SU-DHL-6 (cell line): ENCODE measurements at regions not wholly inside any gene's neighbourhood (a gene's known extent, or its start where the extent isn't known, plus 50 kb on each side); places are given as distances from the start of the nearest gene placed in this dataset.

Experiments
- EZH2phosphoT487 ChIP-seq: fragments of 200-600 bp; sonication (generic), shearing (Covaris generic); conservative IDR thresholded peaks from 2 replicates; pipeline ENCODE4 v1.6.1; 2018; ENCODE audit warnings: mild to moderate bottlenecking, antibody characterized with exemption, low read length, moderate library complexity, mixed read lengths
- TF ChIP-seq, protein P1 (sequence below): fragments of 200-600 bp; sonication (generic); IDR thresholded peaks from one replicate; pipeline ENCODE4 v1.5.1; 2017; ENCODE audit warnings: antibody characterized with exemption, mild to moderate bottlenecking, low read length, moderate library complexity; ENCODE audit not compliant: insufficient read depth, poor library complexity, severe bottlenecking

DNA sequence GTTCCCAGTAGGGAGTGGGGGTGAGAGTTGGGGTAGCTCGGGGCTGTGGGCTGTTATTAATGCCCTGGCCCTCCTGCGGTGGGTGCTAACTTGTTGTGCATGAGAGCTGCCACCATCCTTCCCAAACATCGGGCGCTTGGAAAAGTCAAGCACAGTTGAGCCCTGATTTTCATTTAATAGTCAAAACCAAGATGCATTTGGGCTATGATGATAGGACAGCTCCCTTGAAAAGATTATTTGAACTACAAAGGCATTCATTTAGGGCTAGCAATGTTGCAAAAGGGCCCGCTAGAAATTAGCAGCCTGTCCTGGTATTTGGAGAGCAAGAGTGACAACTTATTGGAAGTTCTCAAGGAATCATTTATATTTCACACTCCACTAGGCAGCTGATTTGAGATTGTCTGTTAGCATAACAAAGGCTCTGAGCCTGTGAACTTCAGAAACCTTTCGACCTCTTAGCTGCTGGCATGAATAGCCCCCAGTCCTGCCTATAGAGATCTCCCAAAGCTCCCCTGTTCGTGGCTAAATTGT is 128.2 kb upstream of the TMEM161B start:
- no peak for TF ChIP-seq EZH2phosphoT487
- TF ChIP-seq, protein P1, sequence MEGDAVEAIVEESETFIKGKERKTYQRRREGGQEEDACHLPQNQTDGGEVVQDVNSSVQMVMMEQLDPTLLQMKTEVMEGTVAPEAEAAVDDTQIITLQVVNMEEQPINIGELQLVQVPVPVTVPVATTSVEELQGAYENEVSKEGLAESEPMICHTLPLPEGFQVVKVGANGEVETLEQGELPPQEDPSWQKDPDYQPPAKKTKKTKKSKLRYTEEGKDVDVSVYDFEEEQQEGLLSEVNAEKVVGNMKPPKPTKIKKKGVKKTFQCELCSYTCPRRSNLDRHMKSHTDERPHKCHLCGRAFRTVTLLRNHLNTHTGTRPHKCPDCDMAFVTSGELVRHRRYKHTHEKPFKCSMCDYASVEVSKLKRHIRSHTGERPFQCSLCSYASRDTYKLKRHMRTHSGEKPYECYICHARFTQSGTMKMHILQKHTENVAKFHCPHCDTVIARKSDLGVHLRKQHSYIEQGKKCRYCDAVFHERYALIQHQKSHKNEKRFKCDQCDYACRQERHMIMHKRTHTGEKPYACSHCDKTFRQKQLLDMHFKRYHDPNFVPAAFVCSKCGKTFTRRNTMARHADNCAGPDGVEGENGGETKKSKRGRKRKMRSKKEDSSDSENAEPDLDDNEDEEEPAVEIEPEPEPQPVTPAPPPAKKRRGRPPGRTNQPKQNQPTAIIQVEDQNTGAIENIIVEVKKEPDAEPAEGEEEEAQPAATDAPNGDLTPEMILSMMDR, result no peak
